HUDEP-2 (cell line): ENCODE measurements at regions not wholly inside any gene's neighbourhood (a gene's known extent, or its start where the extent isn't known, plus 50 kb on each side); places are given as distances from the start of the nearest gene placed in this dataset.

Experiments
- DNase-seq, 76 experiments: peaks; one replicate each; lab custom pipeline; 2025; ENCODE audit not compliant: unreplicated experiment in 76 of 76; lab: John Stamatoyannopoulos, UW

DNA sequence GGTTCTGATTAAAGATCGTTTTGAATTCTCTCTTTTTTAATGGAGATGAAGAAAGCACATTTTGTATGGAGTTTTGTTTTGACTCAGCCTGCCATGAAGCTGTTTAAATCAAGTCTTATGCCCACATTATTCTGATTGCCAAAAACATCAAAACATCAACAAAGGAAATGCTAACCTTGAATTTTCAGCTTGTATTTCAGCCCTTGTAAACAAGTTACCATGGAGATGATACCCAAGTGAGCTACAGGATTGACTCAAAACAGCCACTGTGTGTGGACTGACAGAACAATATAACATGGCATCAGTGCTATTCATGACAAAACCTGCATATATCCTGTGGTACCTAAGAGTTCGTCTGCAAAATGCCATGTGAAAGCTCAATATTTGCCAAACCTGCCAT, 1581.0 kb downstream of the MAT2B start:
- DNase-seq: no peak

DNA sequence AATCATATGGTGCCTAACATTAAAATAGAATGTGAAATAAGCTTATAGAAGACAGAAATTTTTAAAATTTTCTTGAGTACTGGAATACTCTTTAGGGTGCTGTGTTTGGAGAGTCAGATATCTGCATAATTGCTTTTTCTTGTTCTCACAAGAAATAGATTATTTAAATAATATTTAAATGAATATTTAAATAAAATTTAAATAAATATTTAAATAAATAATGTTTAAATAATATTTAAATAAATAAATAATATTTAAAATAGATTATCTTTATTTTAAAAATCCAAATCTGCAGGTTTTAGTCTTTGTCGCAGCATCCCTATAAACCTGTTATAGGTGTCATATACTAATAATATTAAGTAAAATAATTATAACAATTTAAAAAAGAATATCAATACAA, 1589.4 kb downstream of the MAT2B start:
- no peak for DNase-seq

DNA sequence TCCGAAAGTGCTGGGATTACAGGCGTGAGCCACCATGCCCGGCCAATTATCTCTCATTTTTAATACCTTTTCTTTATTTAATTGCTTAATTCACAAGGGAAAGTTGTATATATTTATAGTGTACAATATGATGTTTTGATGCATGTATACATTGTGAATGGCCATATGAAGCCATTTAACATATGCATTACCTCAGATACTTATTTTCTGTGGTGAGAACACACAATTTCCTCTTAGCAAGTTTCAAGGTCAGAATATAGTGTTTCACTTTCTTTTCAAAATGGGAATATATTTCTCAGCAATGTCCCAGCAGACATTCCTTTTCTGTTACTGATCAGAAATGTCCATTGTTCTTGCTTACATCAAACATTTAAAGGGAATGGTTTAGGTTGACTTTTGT, 1596.3 kb downstream of the MAT2B start:
- DNase-seq: no peak

DNA sequence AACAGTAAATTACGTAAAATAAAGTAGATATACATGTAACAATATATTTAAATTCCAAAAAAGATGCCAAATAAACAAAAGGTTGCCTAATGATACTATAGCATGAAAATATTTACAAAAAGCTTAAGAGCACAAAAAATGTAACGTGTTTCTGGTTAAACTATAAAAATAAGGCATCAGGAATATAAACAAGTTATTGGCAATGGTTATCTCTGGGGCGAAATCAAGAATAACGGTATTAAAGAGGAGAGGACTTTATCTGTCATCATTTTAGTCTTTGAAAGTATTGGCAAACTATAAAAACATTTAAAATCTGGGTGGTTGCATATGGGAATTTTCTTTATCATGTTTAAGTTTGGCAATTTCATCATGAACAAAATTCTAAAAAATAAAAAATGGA, 1599.2 kb downstream of the MAT2B start:
- no peak for DNase-seq

DNA sequence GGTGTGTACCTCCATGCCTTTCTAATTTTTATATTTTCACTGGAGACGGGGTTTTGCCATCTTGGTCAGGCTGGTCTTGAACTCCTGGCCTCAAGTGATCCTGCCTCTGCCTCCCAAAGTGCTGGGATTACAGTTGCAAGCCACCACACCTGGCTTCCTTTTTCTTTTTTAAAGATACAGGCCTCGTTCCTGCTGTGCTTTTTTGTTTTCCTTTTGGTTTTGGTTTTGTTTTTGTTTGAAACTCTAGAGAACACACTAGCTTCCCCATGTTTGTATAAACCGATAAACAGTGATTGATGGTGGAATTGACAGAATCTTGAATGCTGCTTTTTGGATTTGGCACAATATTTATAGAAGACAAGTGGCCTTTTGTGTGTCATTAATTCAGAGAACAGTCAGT, 1603.4 kb downstream of the MAT2B start:
- DNase-seq: no peak

DNA sequence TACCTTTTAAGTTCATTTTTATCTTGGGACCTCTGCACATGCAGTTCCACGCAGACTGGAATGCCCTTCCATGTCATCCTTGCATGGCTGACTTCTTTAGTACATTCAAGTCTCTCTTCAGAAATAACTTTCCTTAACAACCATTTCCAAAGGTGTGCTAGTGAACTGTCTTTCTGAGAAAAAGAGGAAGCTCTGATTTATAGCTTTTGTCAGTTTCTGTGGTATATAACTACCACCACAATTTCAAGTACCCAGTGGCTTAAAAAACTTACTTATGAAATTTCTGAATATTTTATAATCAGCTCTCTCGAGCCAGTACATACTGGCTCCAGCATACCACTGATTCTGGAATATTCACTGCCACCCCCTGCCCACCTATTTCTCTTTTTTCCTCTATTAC, 1613.8 kb downstream of the MAT2B start:
- DNase-seq: no peak

DNA sequence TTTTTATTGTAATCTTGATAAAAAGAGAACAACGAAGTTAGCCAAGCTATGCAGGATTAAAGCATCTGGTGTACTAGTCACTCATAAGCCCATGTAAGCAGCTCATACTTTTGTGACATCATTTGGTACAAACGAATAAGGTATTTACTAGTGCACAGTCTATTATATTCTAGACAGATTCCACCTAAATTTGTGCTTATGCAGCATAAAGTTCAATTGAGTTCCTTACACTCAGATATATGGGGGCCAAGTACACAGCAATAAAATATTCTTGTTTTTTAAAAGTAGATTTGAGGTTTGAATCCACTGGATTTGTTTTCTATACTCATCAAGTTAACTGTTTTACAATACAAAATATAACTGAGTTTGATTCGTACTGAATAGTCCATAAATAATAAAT, 1621.2 kb downstream of the MAT2B start:
- DNase-seq: no peak

DNA sequence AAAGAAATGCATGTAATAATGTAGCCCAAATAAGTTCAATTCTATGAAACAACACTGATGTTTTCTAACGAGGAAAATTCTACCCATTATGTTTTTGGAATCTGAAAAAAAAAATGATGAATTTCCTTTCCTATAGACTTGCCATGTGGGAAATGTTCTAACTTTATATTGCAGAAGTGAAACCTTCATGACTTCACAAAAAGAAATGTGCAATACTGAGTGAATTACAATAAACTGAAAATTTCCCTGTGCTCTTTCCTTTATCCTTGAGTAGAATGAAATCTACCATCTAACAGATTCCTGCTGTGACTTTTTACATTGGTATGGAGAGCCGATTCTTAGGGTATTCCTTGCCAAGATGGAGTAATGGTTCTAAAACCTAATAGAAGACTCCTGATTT, 1622.5 kb downstream of the MAT2B start:
- no peak for DNase-seq

DNA sequence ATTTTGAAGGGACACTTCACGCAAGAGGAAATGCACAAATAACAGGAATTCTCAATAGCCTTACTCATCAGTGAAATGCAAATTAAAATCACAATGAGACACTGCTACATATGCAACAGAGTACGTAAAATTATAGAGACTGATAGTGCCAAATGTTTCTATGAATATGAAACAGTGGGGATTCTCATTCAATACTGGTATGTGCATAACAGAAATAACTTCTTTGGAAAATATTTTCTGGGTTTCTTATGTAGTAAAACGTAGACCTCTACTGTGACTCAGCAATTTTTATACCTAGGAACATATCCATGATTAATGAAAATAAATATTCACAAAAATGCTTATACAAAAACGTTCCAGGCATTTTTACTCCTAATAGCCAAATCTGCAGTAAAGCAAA, 1625.2 kb downstream of the MAT2B start:
- DNase-seq: no peak

DNA sequence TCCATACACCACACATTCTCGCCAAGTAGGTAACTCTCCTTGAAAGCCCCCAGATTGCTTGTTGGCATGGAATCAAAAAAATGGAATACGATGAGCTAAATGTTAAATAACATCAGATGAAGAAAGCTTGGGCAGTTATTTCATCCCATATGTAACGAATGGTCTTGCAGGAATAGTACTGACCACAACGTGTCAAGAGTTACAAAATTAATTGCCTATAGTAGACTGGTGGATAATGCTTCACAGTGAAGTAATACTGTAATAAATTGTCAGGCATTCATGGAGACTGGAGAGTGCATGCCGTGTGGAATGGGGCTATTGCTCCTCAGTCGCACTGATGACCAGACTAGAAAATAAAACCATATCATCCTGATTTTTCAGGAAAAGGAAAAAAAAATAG, 1628.7 kb downstream of the MAT2B start:
- DNase-seq: no peak

DNA sequence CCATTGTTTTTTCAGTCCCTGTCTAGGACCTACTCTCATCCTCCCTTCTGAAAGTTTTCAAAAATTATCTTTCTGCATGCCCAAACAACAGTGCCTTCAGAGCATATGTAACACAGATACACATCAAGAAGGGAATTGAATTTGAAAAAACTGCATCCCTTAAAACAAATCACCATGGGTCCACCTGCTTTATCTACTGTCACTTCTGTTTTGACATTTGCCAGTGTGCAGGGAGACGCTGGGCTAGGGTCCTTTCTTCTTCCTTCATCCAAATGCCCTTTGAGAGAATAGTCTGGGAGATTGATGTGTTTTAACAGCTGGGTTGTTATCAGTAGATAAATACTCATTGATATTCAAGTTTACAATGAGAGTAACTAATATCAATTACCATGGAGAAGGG, 1630.1 kb downstream of the MAT2B start:
- no peak for DNase-seq

DNA sequence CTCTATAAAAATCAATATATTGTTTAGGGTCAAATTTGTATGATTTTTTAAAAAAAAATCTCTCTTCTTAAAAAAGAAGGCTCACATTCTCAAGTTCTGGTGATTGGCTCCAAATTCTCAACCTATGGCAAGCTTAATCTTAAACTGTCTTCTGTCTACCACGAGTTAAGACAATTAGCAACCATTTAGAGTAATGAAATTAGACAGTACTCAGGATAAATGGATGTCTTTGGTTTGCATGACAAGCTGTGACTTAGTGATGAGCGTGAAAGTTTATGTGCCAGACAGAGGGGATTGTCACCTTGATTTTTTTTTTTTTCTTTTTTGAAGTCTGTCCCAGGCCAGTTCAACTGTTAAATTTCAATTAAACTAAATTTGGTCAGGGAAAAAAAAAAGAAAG, 1632.3 kb downstream of the MAT2B start:
- no peak for DNase-seq

DNA sequence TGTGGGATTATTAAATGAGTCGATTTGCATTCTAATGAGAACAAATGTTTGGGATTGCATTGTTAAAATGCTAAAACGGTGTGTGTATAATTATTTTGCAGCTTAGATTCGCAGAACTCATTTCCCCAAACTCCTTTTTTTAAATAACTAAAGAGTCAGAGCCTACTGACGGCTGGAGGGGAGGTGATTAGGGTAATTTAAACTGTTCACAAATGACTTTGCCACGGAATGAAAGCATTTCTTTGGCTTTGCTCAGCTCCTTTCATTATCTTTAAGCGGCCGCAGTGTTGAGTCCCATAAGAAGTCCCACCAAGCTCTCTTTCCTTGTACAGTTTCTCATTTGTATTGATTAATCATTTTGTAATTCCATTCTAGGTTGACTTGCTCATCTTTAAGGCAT, 1632.8 kb downstream of the MAT2B start:
- no peak for DNase-seq

DNA sequence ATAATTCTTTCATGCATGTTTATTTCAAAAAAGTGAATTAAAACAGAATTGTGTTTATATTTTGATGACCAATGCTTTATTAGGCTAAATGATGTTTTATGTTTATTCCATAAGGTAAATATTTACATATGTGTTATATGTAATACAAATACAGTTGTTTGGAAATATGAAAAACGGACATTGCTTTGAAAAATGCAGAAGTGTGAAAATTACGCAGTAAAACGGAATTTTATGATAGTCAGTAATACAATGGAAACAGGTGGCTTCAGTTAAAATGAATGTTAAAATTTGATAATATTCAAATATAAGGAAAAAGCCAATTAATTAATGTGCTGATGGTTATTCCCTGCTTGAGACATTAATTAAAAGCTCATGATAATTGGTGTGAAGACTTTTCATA, 1633.8 kb downstream of the MAT2B start:
- DNase-seq: no peak

DNA sequence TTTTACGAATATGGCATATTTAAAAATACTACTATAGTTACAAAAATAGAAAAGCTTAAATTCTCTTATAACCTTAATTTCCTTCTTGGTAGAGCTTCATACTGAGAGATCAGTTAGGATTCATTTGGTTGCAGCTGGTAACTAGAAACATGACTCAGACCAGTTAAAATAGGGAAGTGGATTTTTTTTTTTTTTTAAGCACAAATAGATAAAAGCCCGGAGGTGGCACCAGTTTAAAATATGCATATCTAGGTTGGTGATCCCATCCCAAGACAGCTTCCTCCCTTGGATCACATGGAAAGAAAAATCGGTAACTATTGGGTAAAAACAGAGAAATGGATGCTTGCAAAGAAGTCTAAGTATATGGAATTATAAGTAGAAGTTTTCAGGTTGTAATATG, 1634.3 kb downstream of the MAT2B start:
- peak in 11 of 76 experiments; percentile 1 to 37 (median 18) for DNase-seq

DNA sequence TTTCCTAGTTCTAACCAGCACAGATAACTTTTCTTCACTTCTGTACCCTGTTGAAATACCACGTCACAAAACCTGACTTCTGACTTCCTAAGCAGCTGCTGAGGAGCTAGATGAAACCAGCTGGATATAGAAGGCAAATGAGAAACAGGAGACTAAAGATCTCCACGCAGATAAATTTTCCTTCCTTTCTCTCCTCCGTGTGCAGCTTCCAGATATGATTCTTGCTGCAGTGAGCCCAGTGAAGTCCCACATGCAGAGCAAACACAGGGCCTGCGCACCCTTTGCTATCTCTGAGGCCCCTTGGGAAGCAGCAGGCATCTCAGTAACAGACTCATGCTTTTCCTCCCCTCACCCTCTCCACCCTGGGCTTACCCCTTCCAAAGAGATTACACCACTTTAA, 1638.3 kb downstream of the MAT2B start:
- no peak for DNase-seq

DNA sequence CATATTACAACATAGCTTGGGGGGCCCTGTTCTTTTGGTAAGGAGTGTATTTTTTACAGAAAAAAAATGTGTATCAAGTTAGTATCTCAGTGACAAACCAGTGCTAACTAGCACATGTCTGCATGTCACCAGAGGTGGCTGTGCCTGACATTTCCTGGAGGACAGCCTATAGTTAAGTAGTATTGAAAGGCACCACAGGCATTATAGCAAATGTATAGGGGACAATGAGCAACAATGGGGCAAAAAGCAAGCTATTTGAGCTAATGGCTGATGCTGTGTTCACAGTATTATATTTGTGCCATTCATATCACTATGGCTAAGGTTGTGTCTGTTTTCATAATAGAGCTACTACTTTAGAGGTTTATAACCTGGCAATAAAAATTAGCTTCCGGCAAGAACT, 1644.0 kb downstream of the MAT2B start:
- DNase-seq: no peak

DNA sequence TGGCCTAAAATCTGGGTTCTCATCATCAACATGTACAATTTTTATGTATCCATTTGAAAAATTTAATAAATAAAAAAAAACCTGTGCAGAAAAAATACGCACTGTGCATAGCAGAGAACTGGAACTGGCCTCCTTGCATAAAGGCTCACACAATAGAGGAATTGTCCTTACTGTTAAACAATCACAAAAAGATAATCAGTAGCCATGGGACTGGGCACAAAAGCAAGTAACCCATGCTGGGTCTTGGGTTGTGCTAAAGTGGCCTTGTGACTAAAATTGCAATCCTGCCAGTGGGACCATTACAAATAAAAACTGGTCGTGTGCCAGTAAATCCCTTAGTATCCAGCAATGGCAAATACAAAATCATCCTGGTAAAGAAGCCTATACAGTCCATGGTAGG, 1646.6 kb downstream of the MAT2B start:
- DNase-seq: no peak

DNA sequence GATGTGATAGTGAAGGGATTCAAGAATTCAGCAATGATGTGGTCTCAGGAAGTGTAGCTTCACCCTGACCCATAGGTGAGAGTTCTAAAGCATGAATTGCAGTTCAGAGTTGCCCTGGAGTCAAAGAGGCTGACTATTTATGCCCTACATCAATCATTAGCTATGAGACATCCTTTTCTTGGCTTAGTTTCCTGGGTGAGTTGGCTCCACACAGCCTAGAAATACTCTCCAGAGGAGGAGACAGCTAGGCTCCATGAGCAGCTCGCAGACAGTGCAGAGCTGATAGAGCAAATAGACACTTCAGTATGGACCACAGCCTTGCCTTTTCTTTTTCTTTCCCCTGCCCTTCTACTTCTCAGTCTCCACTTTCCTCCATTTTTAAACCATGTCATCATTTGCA, 1651.8 kb downstream of the MAT2B start:
- DNase-seq: no peak

DNA sequence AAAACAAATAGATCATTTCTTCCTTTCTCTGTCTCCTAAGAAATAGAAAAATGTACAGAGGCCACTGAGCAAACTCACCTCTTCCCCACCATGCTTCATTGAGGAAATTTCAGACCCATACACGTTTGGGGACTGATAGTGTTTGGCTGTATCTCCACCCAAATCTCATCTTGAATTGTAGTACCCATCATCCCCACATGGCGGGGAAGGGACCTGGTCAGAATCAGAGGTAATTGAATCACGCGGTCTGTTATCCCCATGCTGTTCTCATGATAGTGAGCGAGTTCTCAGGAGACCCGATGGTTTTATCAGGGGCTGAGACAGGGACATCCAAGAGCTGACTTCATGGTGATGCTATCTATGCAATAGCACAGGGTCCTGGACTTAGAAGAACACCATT, 1655.8 kb downstream of the MAT2B start:
- peak in 2 of 76 experiments; percentile 0 to 2 for DNase-seq

DNA sequence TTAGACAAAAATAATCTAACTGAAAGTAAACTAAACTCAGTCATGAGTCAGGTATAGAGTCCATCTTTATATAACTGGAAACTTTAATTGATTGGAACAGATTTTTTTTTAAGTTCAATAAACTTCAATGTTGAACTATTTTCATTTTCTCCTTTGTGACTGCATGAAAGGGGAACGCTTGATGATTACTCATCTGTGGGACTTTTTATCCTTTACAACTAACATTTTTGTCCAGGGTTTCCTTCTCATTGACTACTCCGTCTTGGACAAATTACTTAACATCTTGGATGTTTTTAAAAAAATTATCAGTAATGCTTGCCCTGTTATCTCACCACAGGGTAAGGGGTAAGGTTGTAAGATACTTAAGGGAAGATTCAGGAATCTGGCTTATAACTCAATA, 1658.4 kb downstream of the MAT2B start:
- no peak for DNase-seq

DNA sequence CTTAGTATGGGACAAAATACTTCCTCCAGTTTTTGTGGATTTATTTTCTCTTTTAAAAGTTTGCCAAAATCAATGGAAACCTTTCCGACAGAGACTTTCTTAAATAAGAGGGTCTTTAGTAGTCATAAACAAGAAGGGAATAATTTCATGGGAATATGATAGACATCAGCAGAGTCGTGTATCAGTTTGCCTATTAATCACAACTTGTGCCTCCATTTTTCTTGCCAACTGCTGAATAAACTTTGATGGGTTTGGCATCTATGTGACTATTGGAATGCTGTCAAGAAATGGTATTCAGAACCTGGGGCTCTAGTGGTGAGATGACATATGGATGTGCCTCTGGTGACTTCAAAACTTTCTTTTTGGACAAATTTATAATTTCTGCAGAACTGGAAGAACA, 1668.2 kb downstream of the MAT2B start:
- DNase-seq: no peak

DNA sequence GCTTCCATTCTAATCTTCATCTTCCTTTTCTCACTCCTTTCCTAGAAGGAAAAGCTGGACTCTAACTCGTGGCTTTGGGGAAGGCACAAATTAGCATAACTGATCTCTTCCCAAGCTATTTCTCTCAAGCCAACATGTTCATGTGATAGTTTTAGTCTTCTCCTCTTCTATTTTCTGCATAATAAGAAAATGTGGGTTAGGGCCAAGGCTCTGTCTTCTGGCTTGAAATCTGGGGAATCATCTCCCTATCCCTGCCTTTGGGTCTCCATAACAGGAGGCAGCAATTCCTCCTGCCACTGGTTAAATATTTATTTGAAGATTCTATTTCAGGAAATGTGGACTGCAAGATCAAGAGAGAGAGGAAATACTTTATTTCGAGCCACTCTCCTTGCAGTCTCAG, 1669.6 kb downstream of the MAT2B start:
- DNase-seq: no peak

DNA sequence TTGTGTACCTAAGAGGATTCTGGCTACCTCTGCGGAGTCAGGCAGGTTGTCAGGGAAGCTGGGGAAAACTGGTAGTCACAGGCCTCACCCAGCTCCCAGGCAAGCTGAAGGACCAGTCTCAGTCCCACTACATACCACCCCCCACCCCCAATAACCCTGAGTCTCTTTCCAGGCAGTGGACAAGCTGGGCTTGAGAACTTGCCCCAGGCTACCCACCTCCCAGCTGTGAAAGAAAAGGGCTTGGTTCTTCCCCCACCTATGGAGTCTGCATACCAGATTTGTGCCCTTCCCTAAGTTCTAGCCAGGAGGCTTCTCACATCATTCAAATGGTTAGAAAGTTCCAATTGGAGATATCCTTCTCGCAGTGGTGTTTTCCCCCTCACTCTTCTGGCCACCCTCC, 1678.8 kb downstream of the MAT2B start:
- no peak for DNase-seq
